Hepatocyte (in vitro differentiated cells): ENCODE measurements at regions not wholly inside any gene's neighbourhood (a gene's known extent, or its start where the extent isn't known, plus 50 kb on each side); places are given as distances from the start of the nearest gene placed in this dataset.
A peak's percentile ranks its signal among the peaks of the same experiment; 100 is the strongest.

ENCODE experiments used
- DNase-seq: peaks from one replicate; pipeline ENCODE4 v3.0.0-alpha.2; 2016; ENCODE audit warnings: low spot score
- H2AFZ ChIP-seq: fragments of 200-600 bp; sonication (generic); 2 replicates; pipeline ENCODE4 v1.6.0; 2016; ENCODE audit warnings: antibody characterized with exemption, mild to moderate bottlenecking
- H3K27ac ChIP-seq: fragments of 200-600 bp; sonication (generic); 2 replicates; pipeline ENCODE4 v1.5.1; 2016; ENCODE audit warnings: mild to moderate bottlenecking
- H3K27me3 ChIP-seq: fragments of 200-600 bp; sonication (generic); 2 replicates; pipeline ENCODE4 v1.6.1; 2016
- H3K36me3 ChIP-seq: fragments of 200-600 bp; sonication (generic); replicated peaks from 2 replicates; pipeline ENCODE4 v1.5.1; 2016; ENCODE audit warnings: low read depth; ENCODE audit not compliant: insufficient read depth
- H3K4me1 ChIP-seq: fragments of 200-600 bp; sonication (generic); 2 replicates; pipeline ENCODE4 v1.5.1; 2016; ENCODE audit warnings: mild to moderate bottlenecking, moderate library complexity; ENCODE audit not compliant: insufficient read depth
- H3K4me2 ChIP-seq: fragments of 200-600 bp; sonication (generic); 2 replicates; pipeline ENCODE4 v1.6.0; 2016
- H3K4me3 ChIP-seq: fragments of 200-600 bp; sonication (generic); 2 replicates; pipeline ENCODE4 v1.5.1; 2016; ENCODE audit warnings: mild to moderate bottlenecking
- H3K79me2 ChIP-seq: fragments of 200-600 bp; sonication (generic); 2 replicates; pipeline ENCODE4 v1.6.0; 2017; ENCODE audit warnings: mild to moderate bottlenecking
- H3K9me2 ChIP-seq: fragments of 200-600 bp; sonication (generic); replicated peaks from 2 replicates; pipeline ENCODE4 v1.6.0; 2017; ENCODE audit warnings: mild to moderate bottlenecking; ENCODE audit not compliant: insufficient read depth
- H3K9me3 ChIP-seq: fragments of 200-600 bp; sonication (generic); 2 replicates; pipeline ENCODE4 v1.5.1; 2016; ENCODE audit warnings: low read depth, mild to moderate bottlenecking
- H4K20me1 ChIP-seq: fragments of 200-600 bp; sonication (generic); 2 replicates; pipeline ENCODE4 v1.6.0; 2016; ENCODE audit warnings: mild to moderate bottlenecking; ENCODE audit not compliant: insufficient read depth, poor library complexity, severe bottlenecking
- CTCF ChIP-seq: fragments of 200-600 bp; sonication (generic); IDR thresholded peaks from 2 replicates; pipeline ENCODE4 v1.5.1; 2016; ENCODE audit warnings: antibody characterized with exemption, mild to moderate bottlenecking; ENCODE audit not compliant: poor library complexity
- EZH2 ChIP-seq: fragments of 200-600 bp; sonication (generic); IDR thresholded peaks from 2 replicates; pipeline ENCODE4 v1.6.1; 2016; ENCODE audit warnings: antibody characterized with exemption, mild to moderate bottlenecking, borderline replicate concordance
- EZH2phosphoT487 ChIP-seq: fragments of 200-600 bp; sonication (generic); IDR thresholded peaks from one replicate; pipeline ENCODE4 v1.6.1; 2018; ENCODE audit warnings: antibody characterized with exemption, mild to moderate bottlenecking, low read depth, moderate library complexity; ENCODE audit not compliant: unreplicated experiment, severe bottlenecking
- WGBS: methylation state at CpG from one replicate; pipeline ENCODE4 v1.1.6; 2016; ENCODE audit warnings: low lambda C conversion rate; ENCODE audit errors: missing lambda C conversion rate; 5-methylcytosine and 5-hydroxymethylcytosine counted together

- H3K4me3 ChIP-seq = no peak overlapping the region
- no peaks in the 10 kb centered on the region for H3K9me3 ChIP-seq
- H2AFZ ChIP-seq = no peak overlapping the region
- no peak overlapping the region for H3K27ac ChIP-seq
- no peaks in the 10 kb centered on the region for H3K36me3 ChIP-seq
- H3K79me2 ChIP-seq = no peaks in the 10 kb centered on the region
- no peak overlapping the region for H3K4me2 ChIP-seq
- TF ChIP-seq EZH2phosphoT487 (no peak), EZH2 (no peak), CTCF (no peak)
- no peaks in the 10 kb centered on the region for H4K20me1 ChIP-seq
- no peaks in the 10 kb centered on the region for H3K9me2 ChIP-seq
- no peak for DNase-seq
- no peaks in the 10 kb centered on the region for H3K4me1 ChIP-seq
- WGBS = 86% methylated on average over 1 of the region's 1 CpG
- H3K27me3 ChIP-seq = no peaks in the 10 kb centered on the region
These were observed 56.9 kb upstream of the ENPP4 start for GRCh38 chr6:46072866-46073265.

- 82% methylated on average over 2 of the region's 2 CpGs for WGBS
- H2AFZ ChIP-seq = no peak overlapping the region
- H3K4me2 ChIP-seq = peak overlapping the region; percentile 69
- H3K27me3 ChIP-seq = no peaks in the 10 kb centered on the region
- no peaks in the 10 kb centered on the region for H3K9me3 ChIP-seq
- H3K4me3 ChIP-seq = no peak overlapping the region
- peaks cover 8% of the 10 kb centered on the region for H3K4me1 ChIP-seq
- DNase-seq = no peak
- peak overlapping the region; percentile 32 for H3K27ac ChIP-seq
- no peaks in the 10 kb centered on the region for H3K79me2 ChIP-seq
- TF ChIP-seq EZH2phosphoT487 = no peak
- TF ChIP-seq CTCF = no peak
- no peak for TF ChIP-seq EZH2
- H3K36me3 ChIP-seq = no peaks in the 10 kb centered on the region
- H4K20me1 ChIP-seq = no peaks in the 10 kb centered on the region
- H3K9me2 ChIP-seq = no peaks in the 10 kb centered on the region
These were observed 51.5 kb upstream of the ENPP4 start for GRCh38 chr6:46078294-46078693.

- Histone ChIP-seq H4K20me1 (no peaks in the 10 kb centered on the region), H2AFZ (no peak overlapping the region), H3K36me3 (no peaks in the 10 kb centered on the region), H3K4me3 (no peak overlapping the region), H3K27me3 (no peaks in the 10 kb centered on the region), H3K4me1 (peaks cover 8% of the 10 kb centered on the region), H3K4me2 (peak overlapping the region; percentile 69), H3K9me2 (no peaks in the 10 kb centered on the region), H3K79me2 (no peaks in the 10 kb centered on the region), H3K27ac (peak overlapping the region; percentile 48), H3K9me3 (no peaks in the 10 kb centered on the region)
- WGBS = 82% methylated on average over 2 of the region's 2 CpGs
- no peak for TF ChIP-seq CTCF
- no peak for TF ChIP-seq EZH2phosphoT487
- TF ChIP-seq EZH2 = no peak
- no peak for DNase-seq
These were observed 50.7 kb upstream of the ENPP4 start for GRCh38 chr6:46079061-46079460.
